K562 (cell line): ENCODE measurements at regions not wholly inside any gene's neighbourhood (a gene's known extent, or its start where the extent isn't known, plus 50 kb on each side); places are given as distances from the start of the nearest gene placed in this dataset.

Experiments
- CCNT2 ChIP-seq: IDR thresholded peaks from 2 replicates; pipeline ENCODE4 v1.6.1; 2011; ENCODE audit warnings: borderline replicate concordance, low read depth, mild to moderate bottlenecking, moderate library complexity, mixed read lengths, low read length; ENCODE audit not compliant: insufficient read length; ENCODE audit errors: extremely low read depth
- DPF2 ChIP-seq: fragments of 450-650 bp; IDR thresholded peaks from 2 replicates; pipeline ENCODE4 v1.6.1; 2016
- ERF ChIP-seq: fragments of 450-650 bp; formaldehyde crosslinking; IDR thresholded peaks from 2 replicates; pipeline ENCODE4 v1.4.0; 2020; ENCODE audit warnings: mild to moderate bottlenecking, mixed read lengths
- FOXJ2 ChIP-seq: fragments of 200-800 bp; sonication (Bioruptor generic); IDR thresholded peaks from 2 replicates; pipeline ENCODE4 v1.6.1; 2016; ENCODE audit warnings: missing genetic modification characterization, missing compliant biosample characterization
- FOXM1 ChIP-seq, 2 experiments: fragments of 450-650 bp in 1 of 2; sonication (generic) in 1 of 2; formaldehyde crosslinking in 1 of 2; IDR thresholded peaks; 2 replicates each; pipeline versions ENCODE4 v1.6.1 to v1.9.0; 2017 to 2022; ENCODE audit warnings: low read depth in 2 of 2, mild to moderate bottlenecking in 2 of 2, missing genetic modification reagents in 1 of 2, moderate library complexity in 1 of 2
- HDAC2 ChIP-seq: fragments of 450-650 bp; IDR thresholded peaks from 2 replicates; pipeline ENCODE4 v1.6.1; 2016; ENCODE audit warnings: mild to moderate bottlenecking
- MED1 ChIP-seq: sonication (generic); formaldehyde crosslinking; IDR thresholded peaks from 2 replicates; pipeline ENCODE4 v1.8.1; 2023; ENCODE audit warnings: missing genetic modification reagents, borderline replicate concordance
- NCOA6 ChIP-seq: fragments of 450-650 bp; IDR thresholded peaks from 2 replicates; pipeline ENCODE4 v1.6.1; 2017; ENCODE audit warnings: mild to moderate bottlenecking
- NR4A1 ChIP-seq, 2 experiments: fragments of 250-450 bp in 1 of 2; fragments of 450-650 bp in 1 of 2; sonication (Bioruptor Pico) in 1 of 2; IDR thresholded peaks; 2 replicates each; pipeline versions ENCODE4 v1.4.0 to v1.6.1; 2016 to 2020; ENCODE audit warnings: mild to moderate bottlenecking in 2 of 2, missing compliant biosample characterization in 1 of 2, missing genetic modification characterization in 1 of 2, moderate library complexity in 1 of 2
- RBBP5 ChIP-seq: fragments of 200-600 bp; sonication (generic); IDR thresholded peaks from 2 replicates; pipeline ENCODE4 v1.6.1; 2012; ENCODE audit warnings: borderline replicate concordance, mild to moderate bottlenecking, low read length, control low read depth, inconsistent platforms; ENCODE audit not compliant: insufficient read depth, poor library complexity, severe bottlenecking
- SP1 ChIP-seq: sonication (generic); formaldehyde crosslinking; IDR thresholded peaks from 2 replicates; pipeline ENCODE4 v1.8.1; 2022; ENCODE audit warnings: mild to moderate bottlenecking, missing genetic modification reagents
- TBL1XR1 ChIP-seq, 2 experiments: IDR thresholded peaks; 2 replicates each; pipeline ENCODE4 v1.6.1; 2012; ENCODE audit warnings: improper control_type of control experiment in 2 of 2, low read length in 2 of 2, mild to moderate bottlenecking in 1 of 2
- ZBED1 ChIP-seq: IDR thresholded peaks from 2 replicates; pipeline ENCODE4 v1.6.1; 2014
- ZFP36 ChIP-seq: fragments of 150-350 bp; IDR thresholded peaks from 2 replicates; pipeline ENCODE4 v1.6.1; 2018; ENCODE audit warnings: low read length, low read depth; ENCODE audit not compliant: partially characterized antibody
- ZKSCAN1 ChIP-seq: fragments of 150-350 bp; IDR thresholded peaks from 2 replicates; pipeline ENCODE4 v1.6.1; 2016; ENCODE audit warnings: low read depth, low read length
- ZNF133 ChIP-seq: fragments of 250-450 bp; sonication (Bioruptor Pico); IDR thresholded peaks from 2 replicates; pipeline ENCODE4 v1.4.0; 2020; ENCODE audit warnings: mild to moderate bottlenecking
- ZNF282 ChIP-seq: sonication (generic); formaldehyde crosslinking; IDR thresholded peaks from 2 replicates; pipeline ENCODE4 v1.8.1; 2023; ENCODE audit warnings: missing genetic modification reagents
- ZNF551 ChIP-seq: fragments of 250-450 bp; sonication (Bioruptor Pico); IDR thresholded peaks from 2 replicates; pipeline ENCODE4 v1.5.0; 2021; ENCODE audit warnings: mild to moderate bottlenecking, moderate library complexity
- TF ChIP-seq, protein P1 (sequence below): fragments of 250-450 bp; sonication (Bioruptor Pico); IDR thresholded peaks from 2 replicates; pipeline ENCODE4 v1.4.0; 2020; ENCODE audit warnings: mild to moderate bottlenecking
- TF ChIP-seq, protein P2 (sequence below): sonication (generic); formaldehyde crosslinking; IDR thresholded peaks from 2 replicates; pipeline ENCODE4 v1.4.0; 2020; ENCODE audit warnings: mild to moderate bottlenecking, missing genetic modification reagents
- TF ChIP-seq, protein P3 (sequence below): fragments of 250-450 bp; sonication (Bioruptor Pico); IDR thresholded peaks from 2 replicates; pipeline ENCODE4 v1.8.0; 2021; ENCODE audit warnings: moderate library complexity, mild to moderate bottlenecking, inconsistent platforms
- TF ChIP-seq, protein P4 (sequence below): fragments of 450-650 bp; formaldehyde crosslinking; IDR thresholded peaks from 2 replicates; pipeline ENCODE4 v1.4.0; 2020; ENCODE audit warnings: mild to moderate bottlenecking, moderate library complexity

DNA sequence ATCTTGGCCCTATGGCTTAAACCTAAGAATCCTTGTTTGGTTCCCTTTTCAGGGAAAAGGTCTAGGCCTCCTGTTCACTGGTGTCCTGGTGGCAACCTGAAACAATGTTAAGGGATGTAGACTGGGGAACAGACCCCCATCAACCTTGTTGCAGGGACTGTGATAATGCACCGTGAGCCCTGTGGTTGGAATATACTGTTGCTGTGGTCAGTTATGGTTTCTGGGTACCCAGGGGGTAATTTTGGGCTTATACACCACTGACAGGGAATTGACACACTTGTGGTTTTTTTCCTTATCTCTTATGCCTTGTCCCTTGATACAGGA is 64.0 kb upstream of the WDR1 start (continued):
- TF ChIP-seq RBBP5 (no peak), DPF2 (no peak), ZNF551 (no peak), NR4A1 (CRISPR knock-in tag; IDR thresholded peaks at IDR 0.05) (no peak), NR4A1 (tag; IDR thresholded peaks at IDR 0.05) (no peak; the same call in 1 of the 2 replicates), FOXM1 (IDR thresholded peaks at IDR 0.05; ENCODE audit: low read depth) (no peak), FOXM1 (CRISPR knock-in tag; IDR thresholded peaks at IDR 0.05; ENCODE audit: low read depth) (no peak), SP1 (CRISPR knock-in tag) (no peak), ERF (no peak), CCNT2 (no peak), HDAC2 (no peak), FOXJ2 (tag) (no peak), ZNF133 (no peak), ZKSCAN1 (no peak), ZNF282 (no peak), TBL1XR1 (IDR thresholded peaks at IDR 0.05; ENCODE audit: low read length in 2 of 2) (no peak), NCOA6 (no peak), ZBED1 (no peak), ZFP36 (no peak), MED1 (no peak)
- TF ChIP-seq, protein P1, sequence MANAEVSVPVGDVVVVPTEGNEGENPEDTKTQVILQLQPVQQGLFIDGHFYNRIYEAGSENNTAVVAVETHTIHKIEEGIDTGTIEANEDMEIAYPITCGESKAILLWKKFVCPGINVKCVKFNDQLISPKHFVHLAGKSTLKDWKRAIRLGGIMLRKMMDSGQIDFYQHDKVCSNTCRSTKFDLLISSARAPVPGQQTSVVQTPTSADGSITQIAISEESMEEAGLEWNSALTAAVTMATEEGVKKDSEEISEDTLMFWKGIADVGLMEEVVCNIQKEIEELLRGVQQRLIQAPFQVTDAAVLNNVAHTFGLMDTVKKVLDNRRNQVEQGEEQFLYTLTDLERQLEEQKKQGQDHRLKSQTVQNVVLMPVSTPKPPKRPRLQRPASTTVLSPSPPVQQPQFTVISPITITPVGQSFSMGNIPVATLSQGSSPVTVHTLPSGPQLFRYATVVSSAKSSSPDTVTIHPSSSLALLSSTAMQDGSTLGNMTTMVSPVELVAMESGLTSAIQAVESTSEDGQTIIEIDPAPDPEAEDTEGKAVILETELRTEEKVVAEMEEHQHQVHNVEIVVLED (CRISPR knock-in tag): no peak
- TF ChIP-seq, protein P2, sequence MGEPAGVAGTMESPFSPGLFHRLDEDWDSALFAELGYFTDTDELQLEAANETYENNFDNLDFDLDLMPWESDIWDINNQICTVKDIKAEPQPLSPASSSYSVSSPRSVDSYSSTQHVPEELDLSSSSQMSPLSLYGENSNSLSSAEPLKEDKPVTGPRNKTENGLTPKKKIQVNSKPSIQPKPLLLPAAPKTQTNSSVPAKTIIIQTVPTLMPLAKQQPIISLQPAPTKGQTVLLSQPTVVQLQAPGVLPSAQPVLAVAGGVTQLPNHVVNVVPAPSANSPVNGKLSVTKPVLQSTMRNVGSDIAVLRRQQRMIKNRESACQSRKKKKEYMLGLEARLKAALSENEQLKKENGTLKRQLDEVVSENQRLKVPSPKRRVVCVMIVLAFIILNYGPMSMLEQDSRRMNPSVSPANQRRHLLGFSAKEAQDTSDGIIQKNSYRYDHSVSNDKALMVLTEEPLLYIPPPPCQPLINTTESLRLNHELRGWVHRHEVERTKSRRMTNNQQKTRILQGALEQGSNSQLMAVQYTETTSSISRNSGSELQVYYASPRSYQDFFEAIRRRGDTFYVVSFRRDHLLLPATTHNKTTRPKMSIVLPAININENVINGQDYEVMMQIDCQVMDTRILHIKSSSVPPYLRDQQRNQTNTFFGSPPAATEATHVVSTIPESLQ (CRISPR knock-in tag): no peak
- TF ChIP-seq, protein P3, sequence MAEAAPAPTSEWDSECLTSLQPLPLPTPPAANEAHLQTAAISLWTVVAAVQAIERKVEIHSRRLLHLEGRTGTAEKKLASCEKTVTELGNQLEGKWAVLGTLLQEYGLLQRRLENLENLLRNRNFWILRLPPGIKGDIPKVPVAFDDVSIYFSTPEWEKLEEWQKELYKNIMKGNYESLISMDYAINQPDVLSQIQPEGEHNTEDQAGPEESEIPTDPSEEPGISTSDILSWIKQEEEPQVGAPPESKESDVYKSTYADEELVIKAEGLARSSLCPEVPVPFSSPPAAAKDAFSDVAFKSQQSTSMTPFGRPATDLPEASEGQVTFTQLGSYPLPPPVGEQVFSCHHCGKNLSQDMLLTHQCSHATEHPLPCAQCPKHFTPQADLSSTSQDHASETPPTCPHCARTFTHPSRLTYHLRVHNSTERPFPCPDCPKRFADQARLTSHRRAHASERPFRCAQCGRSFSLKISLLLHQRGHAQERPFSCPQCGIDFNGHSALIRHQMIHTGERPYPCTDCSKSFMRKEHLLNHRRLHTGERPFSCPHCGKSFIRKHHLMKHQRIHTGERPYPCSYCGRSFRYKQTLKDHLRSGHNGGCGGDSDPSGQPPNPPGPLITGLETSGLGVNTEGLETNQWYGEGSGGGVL: no peak
- TF ChIP-seq, protein P4, sequence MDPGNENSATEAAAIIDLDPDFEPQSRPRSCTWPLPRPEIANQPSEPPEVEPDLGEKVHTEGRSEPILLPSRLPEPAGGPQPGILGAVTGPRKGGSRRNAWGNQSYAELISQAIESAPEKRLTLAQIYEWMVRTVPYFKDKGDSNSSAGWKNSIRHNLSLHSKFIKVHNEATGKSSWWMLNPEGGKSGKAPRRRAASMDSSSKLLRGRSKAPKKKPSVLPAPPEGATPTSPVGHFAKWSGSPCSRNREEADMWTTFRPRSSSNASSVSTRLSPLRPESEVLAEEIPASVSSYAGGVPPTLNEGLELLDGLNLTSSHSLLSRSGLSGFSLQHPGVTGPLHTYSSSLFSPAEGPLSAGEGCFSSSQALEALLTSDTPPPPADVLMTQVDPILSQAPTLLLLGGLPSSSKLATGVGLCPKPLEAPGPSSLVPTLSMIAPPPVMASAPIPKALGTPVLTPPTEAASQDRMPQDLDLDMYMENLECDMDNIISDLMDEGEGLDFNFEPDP (CRISPR knock-in tag): no peak
- TF ChIP-seq, all 486 proteins: peak for 35
